ENCODE measurements at regions not wholly inside any gene's neighbourhood (a gene's known extent, or its start where the extent isn't known, plus 50 kb on each side); places are given as distances from the start of the nearest gene placed in this dataset.

- TF ChIP-seq CTCF (IDR thresholded peaks at IDR 0.05) (no peak), REST (IDR thresholded peaks at IDR 0.05; ENCODE audit: insufficient read depth in 1 of 2, low read depth in 2 of 2, low read length in 1 of 2) (no peak), POLR2AphosphoS5 (IDR thresholded peaks at IDR 0.05; ENCODE audit: low read depth, low read length) (no peak), TCF7L2 (IDR thresholded peaks at IDR 0.05; ENCODE audit: low read depth, low read length) (no peak)
Measured at GRCh38 chr4:97027728-97028410, 1115.4 kb downstream of the STPG2 start.

All from Panc1 (cell line).